GM10266 (cell line): ENCODE measurements at regions not wholly inside any gene's neighbourhood (a gene's known extent, or its start where the extent isn't known, plus 50 kb on each side); places are given as distances from the start of the nearest gene placed in this dataset.

Experiments
- DNase-seq: peaks from one replicate; pipeline ENCODE4 v3.0.0; 2012; ENCODE audit errors: extremely low spot score
- CTCF ChIP-seq: IDR thresholded peaks from 2 replicates; pipeline ENCODE4 v1.5.1; 2012; ENCODE audit warnings: mild to moderate bottlenecking, low read depth; ENCODE audit not compliant: control insufficient read depth, insufficient read depth; ENCODE audit errors: missing control alignments

- DNase-seq: no peak
- no peak for TF ChIP-seq CTCF
Measured at GRCh38 chr11:19561011-19561410, 151.6 kb upstream of the NAV2 start.

- DNase-seq: no peak
- no peak for TF ChIP-seq CTCF
Measured at GRCh38 chr11:19560156-19560555, 152.5 kb upstream of the NAV2 start.

- no peak for TF ChIP-seq CTCF
- no peak for DNase-seq
Measured at GRCh38 chr11:19559746-19560145, 152.9 kb upstream of the NAV2 start.

GRCh38 chr11:19558189-19558986, 154.2 kb upstream of the NAV2 start:
- no peak for DNase-seq
- TF ChIP-seq CTCF: no peak

GRCh38 chr11:19557720-19558140, 154.9 kb upstream of the NAV2 start:
- peak; percentile 94 for TF ChIP-seq CTCF
- peak; percentile 51 for DNase-seq

- no peak for TF ChIP-seq CTCF
- DNase-seq: no peak
Measured at GRCh38 chr11:19557185-19557584, 155.5 kb upstream of the NAV2 start.

- no peak for TF ChIP-seq CTCF
- no peak for DNase-seq
Measured at GRCh38 chr11:19555266-19555665, 157.4 kb upstream of the NAV2 start.
